Inflammatory macrophage treated with lipopolysaccharide for 1 hour (primary cell): ENCODE measurements at regions not wholly inside any gene's neighbourhood (a gene's known extent, or its start where the extent isn't known, plus 50 kb on each side); places are given as distances from the start of the nearest gene placed in this dataset.
"Not testable (repeated sequence)": the region's sequence is repeated elsewhere in the genome, so short reads cannot be mapped to it uniquely, and the experiment has no call there.

Experiments used
- DNase-seq, 2 donors: peaks; one replicate each; pipeline ENCODE4 v3.0.0-alpha.2; 2020 to 2022

DNA sequence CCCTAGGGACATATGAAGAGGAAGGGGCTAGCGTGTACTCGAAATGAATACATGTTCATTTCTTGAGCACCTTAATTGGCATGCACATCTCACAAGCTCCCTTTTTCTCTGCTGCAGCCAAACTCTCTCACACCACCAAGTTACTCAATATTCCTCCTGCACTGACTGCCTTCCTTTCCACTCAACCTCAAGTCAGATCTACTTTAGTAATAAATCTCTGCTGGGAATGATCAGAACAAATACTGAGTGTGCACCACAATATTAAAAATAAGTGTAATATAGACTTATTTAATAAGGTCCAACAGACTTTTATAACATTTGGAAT, 995.8 kb upstream of the WWC1 start:
- no peak for DNase-seq

DNA sequence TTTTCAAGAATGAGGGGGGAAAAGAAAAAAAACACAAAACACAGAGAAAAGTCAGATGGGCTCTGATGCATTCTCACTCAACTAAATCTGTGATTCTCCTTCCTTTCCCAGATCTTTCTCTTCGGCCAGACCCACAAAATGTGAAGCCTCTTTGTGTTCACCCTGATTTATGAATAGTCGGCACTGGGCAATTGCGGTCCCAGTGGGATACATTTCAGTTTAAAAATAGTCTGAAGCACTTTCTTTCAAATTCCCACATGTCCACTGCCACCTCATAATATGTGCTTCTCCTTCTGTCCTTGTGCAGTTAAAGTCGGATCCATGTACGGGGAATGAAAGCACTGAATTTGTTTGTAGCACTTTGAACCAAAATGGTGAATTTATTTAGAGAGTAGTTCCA, 995.4 kb upstream of the WWC1 start:
- DNase-seq, result no peak

DNA sequence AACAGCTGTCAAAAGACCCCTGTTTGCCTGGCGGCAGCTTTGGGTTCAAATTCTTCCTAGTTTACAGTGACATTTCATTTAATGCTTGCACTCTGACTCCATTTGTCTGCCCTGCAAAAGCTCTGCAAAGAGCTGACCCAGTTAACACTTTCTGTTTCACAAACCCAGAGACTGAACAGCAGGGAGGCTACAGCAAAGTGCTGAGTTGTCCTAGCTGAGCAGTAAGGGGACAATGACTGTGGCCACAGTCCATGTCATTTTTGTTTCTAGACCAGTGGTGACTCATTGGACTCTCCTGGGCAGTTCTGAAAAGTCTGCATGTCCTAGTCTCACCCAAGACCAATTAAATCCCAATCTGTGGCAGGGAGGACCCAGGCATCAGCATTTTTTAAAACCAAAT, 994.8 kb upstream of the WWC1 start:
- DNase-seq, result no peak

DNA sequence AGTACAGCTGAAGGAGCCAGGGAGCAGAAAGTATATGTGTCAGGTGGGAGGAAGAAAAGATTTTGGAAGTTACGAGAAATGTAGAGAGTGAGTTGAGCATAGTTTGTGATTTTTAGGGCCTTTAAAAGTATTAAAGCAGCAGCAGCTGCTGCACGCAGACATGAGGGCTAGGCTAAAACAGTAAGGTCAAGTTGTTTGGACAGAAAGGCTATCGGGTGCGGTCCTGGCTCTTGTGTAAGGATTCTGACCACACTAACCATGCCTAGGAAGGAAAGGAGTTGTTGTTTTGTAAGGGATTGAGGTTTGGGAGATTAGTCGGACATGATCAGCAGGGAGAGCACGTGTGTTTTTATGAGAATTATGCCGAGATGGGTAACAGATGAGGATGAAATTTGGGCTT, 991.6 kb upstream of the WWC1 start:
- DNase-seq, result not testable (repeated sequence)

DNA sequence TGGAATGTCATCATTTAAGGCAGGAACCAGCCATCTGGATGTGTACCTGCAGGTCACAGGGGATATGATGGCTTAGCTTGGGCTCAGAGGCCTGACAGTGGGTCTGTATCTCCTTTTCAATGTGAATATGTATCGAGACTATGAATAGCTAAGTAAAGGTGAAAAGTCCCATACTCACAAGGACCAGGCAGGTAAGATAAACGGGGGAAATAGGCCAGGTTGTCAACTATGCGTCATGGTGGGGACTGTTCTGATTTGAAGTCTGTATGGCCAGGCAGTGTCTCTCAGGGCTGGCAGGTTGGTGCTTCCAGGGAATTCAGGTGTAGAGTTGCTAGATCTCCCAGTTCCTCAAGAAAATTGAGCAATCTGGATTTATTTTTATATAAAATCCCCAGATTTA, 987.9 kb upstream of the WWC1 start:
- no peak for DNase-seq

DNA sequence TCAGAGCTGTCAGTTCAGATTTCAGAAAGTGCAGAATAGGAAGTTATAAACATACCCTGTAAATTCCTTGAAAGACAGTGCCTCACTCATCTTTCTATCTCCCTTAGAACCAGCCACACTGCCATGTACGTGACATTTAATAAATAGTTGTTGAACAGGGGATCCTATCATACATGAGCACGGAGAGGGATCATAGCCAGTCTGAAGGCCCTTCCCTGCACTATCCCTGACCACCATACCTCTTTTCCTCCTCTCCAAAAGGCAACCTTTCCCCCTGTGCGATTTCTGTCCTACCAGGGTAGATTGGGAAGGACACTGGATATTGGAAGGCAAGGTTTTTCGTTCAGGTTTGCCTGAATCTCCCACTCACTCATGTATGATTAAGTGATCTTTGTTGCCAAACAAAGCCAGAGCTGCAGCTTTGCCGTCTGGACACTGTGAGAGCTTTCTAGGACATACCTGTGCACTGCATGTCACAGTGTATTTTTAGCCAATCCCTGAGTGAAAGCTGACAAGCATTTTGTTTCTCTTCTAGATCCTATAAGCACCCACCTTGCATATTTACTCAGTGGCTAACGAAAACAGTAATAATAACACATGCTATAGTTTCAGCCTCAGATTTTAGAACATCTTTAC, 986.5 kb upstream of the WWC1 start:
- no peak for DNase-seq

DNA sequence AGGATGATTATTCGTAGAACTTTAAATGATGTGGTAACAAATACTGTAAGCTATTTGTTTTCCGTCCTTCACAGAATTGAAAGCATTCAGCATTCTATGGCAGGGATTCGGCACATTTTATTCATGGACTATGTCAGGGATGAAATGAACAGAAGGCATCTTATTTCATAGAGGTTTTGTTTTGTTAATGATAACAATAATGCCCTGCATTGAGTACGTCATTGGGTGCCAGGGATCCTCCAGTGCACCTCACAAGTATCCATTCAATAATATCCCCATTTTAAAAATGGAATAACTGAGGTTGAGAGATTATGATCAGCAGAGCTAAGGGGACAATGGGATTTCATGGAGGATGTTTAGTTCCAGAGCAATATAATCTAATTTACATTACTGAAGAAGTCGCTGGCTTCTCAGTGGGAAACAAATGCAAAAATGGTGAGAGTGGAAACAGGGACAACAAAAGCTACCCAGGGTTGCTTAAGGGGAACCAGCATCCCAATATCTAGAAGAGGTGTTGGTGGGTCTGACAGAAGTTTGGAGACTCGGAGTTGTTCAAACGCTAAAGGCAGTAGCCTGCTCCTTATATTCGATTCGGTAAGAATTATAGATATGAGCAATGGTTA, 985.7 kb upstream of the WWC1 start:
- DNase-seq, result no peak

DNA sequence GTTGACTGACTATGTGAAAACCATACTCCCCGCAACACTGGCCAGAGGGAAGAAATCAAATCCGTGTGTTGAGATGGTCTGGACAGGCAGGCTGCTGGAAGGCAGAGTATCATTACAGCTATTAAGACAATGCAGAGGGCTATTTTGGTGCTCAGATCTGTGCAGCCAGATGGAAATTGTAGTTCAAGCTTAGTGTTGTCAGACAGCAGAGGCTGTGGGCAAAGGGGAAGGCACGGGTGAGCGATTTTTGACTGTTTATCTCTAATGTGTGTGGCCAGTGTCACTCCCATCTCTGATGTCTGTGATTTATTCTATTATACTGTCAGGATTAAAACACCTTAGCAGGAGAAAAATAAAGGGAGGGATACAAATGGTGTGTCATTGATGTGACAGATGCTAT, 984.4 kb upstream of the WWC1 start:
- no peak for DNase-seq

DNA sequence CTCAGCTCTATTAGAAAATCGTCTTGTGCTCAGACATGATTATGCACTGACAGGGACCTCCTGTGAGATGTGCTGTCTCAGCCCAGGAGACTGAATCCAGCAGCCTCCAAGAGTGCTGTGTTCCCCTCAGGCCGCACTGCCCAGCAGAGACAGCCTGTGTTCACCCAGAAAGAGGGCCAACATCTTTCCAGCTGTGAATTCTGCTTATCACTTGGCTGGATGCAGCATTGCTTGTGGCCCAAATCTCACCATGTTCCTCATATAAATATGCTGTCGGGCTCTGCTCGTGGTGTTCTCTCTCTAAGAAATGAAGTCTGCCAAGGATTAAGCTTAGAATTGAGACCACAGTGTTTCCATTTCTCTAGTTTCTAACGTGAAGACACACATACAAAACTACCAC, 983.0 kb upstream of the WWC1 start:
- DNase-seq, result no peak

DNA sequence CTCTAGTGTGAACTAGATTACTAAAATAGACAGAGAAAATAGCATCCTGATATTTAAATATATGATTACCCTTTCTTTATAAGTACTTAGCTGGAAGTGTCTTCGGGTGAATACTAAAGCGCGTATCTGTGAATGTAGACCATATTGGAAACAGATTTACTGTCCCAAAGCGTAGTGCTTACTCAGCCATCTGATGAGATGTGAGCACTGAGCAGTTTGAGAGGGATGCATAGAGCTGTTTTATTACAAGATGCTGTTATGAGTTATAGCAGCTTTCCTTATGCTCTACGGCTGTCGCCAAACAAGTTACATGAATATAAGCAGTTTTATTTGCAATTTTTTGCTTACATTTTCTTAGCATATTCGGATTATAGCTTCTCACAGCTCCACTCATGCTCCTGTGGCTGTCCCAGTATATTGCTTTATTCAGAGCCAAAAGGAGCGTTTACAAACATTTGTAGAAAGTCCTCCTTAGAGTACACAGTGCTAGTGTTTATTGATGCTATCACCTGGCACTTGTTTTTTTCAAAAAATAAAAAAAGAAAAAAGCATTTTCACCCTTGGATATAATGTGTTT, 981.4 kb upstream of the WWC1 start:
- no peak for DNase-seq

DNA sequence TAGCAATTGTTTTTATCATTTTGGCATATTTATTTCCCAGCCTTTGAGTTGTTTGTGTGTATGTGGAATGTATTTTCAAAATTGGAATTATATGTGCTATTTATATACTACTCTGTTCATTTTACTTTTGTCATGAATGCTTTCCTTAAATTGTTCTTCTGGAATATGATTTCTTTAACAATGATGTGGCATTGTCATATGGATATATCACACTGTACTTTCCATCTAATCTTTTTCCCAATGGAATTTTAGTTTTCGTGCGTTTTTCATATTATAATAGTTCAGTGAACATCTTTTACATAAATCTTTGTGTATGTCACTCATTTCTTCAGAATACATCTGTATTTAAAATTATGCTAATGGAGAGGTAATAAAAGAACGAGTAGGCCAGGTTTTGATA, 980.1 kb upstream of the WWC1 start:
- DNase-seq, result no peak

DNA sequence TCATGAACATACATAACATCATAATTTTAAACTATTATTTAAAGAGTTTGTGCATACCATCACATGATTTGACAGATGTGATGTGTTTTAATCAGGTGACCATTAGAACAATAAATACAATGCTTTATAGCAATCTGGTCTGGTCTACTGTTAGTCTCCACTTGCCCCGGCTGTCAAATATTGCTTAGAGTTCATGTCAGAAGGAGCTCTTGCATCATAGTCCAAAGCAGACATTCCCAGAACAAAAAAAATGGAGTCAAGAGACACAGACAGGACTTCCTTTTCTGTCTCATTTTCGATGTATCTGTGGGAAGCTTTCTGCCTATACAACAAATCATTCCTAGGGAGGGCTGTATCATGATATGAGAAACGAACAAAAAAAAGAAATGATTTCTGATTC, 979.2 kb upstream of the WWC1 start:
- no peak for DNase-seq

DNA sequence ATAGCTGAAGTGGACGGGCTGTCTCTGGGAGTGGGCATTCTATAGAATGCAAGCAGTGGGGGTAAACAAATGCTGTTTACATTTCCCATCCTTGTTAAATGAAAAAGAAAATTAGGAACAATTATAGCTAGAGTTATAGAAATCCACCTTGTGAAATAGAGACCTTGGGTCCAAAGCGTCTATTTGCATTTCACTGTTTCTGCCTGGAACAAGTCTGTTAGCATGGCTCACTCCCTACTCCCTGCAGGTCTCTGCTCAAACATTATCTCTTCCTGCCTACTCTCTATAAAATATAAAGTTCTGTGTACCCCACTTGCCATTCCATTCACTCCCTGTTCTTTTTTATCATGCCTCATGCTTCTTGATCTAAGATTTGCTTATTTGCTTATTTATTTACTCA, 975.7 kb upstream of the WWC1 start:
- DNase-seq, result no peak

DNA sequence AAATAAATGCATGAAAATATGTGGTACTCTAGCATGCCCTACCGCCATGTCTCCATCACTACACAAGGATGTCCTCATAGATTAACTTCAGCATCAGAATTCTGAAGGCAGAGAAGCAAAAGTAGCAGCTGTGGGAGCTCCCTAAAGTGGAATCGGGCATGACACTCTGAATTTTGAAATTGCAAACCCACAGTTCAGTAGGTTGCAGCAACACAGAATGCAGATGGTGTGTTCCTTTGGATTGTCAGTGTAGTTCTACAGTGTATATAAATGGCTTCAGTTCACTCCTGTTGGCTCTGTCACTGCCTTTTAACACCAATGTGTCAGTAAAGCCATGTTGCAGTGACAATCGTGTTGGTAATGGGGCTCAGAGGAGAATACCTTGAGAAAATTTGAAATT, 973.6 kb upstream of the WWC1 start:
- no peak for DNase-seq

DNA sequence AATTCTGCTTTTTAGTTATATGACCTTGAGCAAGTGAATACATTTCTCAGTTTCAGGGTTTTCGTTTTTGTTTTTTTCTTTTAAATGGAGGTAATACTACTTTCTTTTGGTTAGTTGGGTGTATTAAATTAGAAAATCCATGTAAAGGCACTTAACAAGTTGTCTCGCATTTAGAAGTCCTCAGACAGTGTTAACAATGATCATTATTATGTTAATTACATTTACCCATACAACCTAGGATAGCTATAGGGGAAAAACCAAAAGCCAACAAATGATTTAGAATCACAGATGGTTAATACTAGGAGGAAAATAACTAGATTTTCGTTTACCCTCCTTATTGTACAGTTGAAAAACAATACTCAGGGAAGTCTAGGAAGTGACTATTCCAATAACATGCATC, 972.2 kb upstream of the WWC1 start:
- DNase-seq, result no peak

DNA sequence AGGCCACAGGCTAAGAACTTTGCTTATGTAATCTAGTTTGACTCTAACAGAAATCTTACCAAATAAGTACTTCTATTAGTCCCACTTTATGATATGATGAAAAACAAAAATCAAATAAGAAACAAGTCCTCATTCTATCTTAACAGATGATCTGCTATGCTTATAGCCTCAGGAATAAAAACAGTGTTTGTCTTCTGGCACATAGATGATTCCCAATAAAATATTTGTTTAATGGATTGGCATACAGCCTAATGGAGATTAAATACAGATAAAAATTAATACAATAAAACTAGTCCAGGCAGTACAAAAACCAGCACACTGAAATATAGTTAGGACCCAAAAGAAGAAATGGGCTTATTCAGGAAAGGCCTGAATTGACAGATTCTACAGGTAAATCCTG, 971.4 kb upstream of the WWC1 start:
- DNase-seq, result no peak

DNA sequence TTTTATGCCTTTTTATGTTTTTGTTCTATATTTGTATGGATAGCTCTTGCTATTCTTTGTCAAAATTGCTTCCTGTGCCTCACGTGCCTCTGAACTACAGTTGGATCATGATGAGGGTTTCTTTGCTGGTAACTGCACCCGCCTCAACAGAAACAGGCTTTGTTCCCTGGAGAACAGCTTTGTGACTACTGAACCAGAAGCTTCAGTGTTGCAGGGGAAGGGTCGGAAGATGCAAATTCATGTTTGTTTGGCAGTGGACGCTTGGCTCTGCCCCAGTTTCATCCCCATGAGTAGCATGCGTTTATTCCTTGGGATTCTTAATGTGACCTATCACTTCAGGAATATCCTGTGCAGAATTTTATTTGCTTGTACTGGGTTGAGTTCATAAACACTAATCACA, 959.1 kb upstream of the WWC1 start:
- DNase-seq, result no peak

DNA sequence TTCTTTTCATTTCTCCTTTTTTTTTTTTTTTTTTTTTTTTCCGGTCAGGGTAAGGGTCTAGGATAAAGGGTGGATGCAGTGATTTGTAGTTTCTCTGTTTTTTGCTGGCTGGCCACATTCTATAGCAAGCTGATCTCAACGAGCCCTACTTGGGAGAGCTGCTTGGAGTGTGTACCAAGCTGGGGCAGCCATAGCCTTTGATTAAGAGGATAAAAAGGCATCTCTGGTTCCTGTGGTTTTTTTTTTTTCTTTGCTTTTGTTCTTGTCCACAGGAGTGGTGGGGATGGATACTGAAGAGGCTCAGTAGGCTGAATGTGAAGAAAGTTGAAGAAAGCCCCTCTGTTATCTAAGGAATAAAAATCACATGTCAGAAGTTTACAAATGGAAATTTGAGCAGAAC, 955.3 kb upstream of the WWC1 start:
- no peak for DNase-seq

DNA sequence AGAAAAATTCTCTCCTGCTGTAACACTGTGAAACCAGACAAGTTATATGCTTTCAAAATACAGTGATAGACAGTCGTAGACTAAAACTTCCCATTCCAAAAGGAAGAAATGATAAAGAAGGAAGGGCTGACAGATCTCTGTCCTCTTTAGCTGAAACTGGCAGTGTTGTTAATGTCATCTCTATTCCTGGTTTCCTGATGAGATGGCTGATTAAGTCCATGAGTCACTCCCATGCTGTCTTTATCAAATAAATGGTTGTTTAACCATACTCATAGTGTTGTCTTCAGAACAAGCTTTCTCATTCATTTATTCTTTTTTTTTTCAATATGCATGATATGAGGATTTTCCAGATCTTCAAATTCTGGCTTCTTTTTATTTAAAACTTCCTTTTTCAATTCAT, 952.2 kb upstream of the WWC1 start:
- no peak for DNase-seq

DNA sequence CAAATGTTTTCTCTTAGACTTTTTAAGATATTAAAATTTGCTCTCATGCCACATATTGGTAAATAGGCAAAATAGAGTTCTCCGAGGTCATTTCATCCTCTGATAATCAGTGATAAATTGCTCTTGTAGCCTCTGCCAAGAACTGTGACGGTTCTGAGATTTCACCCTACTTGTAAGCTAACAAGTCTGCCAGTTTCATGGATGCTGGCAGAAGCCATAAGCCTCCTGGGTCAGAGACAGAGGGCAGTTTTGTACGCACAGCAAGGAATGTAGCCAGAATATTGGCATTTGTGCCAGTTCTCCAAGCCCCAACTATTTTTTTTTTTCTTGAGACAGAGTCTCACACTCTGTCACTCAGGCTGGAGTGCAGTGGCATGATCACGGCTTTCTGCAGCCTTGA, 945.0 kb upstream of the WWC1 start:
- no peak for DNase-seq

DNA sequence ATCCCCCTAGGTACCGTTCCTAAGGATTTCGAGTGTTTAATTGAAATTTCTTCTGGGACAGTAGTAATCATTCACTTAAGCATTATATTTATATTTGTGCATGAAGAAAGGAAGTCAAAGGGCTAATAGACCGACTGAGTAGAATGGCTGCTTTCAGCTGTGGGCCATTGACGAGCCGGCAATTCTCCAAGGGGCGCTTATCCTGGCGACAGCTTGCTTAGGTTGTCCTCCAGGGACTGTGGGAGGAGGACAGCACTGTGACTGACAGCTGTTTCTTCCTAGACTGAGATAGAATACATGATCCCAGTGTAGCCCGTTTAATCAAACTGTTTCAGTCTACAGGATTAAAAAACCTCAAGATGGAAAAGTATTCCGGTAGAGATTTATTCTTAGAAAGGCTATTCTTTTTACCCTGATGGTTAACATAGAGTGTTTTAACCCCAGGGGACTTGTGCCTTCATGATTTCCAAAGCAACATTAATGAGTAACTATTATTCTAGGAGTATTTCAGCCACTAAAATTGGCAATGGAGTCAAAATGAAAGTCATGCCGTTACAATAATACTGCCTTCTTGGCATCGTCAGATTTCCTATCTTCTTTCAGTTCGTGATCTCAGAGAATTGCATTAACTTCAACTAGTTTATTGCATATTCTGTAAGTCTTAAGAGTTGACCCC, 943.1 kb upstream of the WWC1 start:
- no peak for DNase-seq

DNA sequence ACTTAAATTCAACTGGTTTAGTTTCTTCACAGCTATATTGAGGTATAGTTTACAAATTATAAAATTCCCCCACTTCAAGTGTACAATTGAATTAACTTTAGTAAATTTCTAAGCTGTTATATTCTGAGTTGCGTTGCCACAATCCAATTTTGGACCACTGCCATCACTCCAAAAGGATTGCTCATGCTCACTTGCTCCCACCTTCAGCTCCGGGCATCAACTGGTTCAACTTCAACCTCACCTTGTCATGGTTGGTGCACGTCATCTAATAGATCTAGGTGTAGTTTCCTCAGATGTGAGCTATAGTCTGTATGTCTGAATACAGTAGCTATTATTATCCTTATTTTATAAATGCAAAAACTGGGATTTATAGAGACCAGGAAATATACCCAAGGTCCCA, 942.5 kb upstream of the WWC1 start:
- DNase-seq, result no peak

DNA sequence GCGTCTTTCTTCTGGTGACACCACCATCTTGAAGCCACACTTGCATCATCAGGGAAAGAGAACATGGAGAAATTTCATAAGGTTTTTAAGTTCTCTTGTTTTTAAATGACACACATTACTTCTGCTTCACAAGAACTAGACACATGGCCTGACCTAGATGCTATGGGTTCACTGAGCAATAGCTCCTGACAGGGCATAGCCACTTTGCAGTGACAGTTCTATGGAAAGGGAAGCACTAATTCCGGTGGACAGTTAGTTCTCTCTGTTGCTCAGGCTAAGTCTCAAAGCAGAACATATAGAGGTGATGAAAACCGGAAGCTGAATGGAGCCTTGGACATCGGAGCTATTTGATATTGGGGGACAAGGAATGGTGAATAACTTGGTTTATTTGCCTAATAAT, 940.1 kb upstream of the WWC1 start:
- no peak for DNase-seq

DNA sequence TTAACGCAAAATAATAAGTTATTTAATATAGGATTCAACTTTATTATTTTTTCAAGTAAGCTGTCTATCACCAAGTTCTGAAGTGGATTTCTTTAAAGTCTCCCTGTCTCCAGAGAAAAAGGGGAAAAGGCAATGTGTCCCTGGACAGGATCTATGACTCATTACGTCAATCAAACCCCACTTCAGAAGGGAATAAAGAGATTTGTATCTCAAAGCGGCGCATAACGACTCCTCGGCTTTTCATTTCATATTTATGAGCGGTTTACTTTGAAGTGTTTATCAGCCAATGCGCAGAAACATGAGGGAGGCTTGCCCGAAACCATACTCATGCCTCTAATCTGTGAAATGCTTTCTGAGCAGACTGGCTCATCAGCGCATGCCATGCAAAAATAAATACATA, 938.6 kb upstream of the WWC1 start:
- DNase-seq, result no peak

DNA sequence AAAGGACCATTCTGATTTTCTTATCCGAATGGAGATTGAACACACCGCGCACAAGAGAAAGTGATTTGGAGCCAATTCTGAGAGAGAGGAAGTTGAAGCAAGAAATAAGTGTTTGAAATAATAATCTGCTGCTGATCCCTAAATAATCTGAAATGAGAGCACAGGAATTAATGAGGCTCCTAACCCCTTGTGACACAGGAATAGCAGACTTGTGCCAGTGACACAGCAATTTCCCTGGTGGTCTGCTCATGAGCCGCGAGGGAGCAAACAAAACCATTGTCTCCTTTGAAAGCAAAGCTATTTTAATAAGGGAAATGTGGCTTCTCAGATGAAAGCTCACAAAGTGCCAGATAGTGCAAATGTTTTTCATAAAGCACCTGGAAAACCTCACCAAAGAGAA, 936.1 kb upstream of the WWC1 start:
- no peak for DNase-seq
